PC-3 (cell line): ENCODE measurements at regions not wholly inside any gene's neighbourhood (a gene's known extent, or its start where the extent isn't known, plus 50 kb on each side); places are given as distances from the start of the nearest gene placed in this dataset.
A peak's percentile ranks its signal among the peaks of the same experiment; 100 is the strongest.

Experiments
- ATAC-seq: fragments of 200-7000 bp; cut with Tn5 transposase; 2 replicates; pipeline ENCODE4 v1.9.1; 2020; ENCODE audit warnings: mild to moderate bottlenecking, moderate library complexity
- BruUV-seq: library from RNA; stranded (reverse); fragments of 400-500 nt; replicated peaks from 2 replicates; lab custom pipeline; 2021; lab: Mats Ljungman, UMichigan
- CTCF ChIA-PET: fragments of 300-600 bp; sonication (Branson Sonifier 250); formaldehyde crosslinking; loops from one replicate; lab custom pipeline; 2022; ENCODE audit warnings: antibody characterized with exemption; lab: Charles Lee
- POLR2A ChIA-PET: fragments of 300-600 bp; sonication (Branson Sonifier 250); formaldehyde crosslinking; loops from one replicate; lab custom pipeline; 2022; ENCODE audit warnings: antibody characterized with exemption; ENCODE audit not compliant: unreplicated experiment; lab: Charles Lee
- DNase-seq: peaks from one replicate; pipeline ENCODE4 v3.0.0-alpha.2; 2015
- H2AFZ ChIP-seq: fragments of 300-600 bp; sonication (generic); 2 replicates; pipeline ENCODE4 v1.6.0; 2016; ENCODE audit warnings: antibody characterized with exemption, low read length
- H3F3A ChIP-seq: fragments of 300-600 bp; sonication (generic); one replicate; pipeline ENCODE4 v1.6.0; 2017; ENCODE audit warnings: antibody characterized with exemption, low read length, control low read depth, mild to moderate bottlenecking; ENCODE audit not compliant: unreplicated experiment
- H3K27ac ChIP-seq: fragments of 300-600 bp; sonication (generic); 2 replicates; pipeline ENCODE4 v1.5.1; 2016; ENCODE audit warnings: mild to moderate bottlenecking, low read length
- H3K27me3 ChIP-seq: fragments of 300-600 bp; sonication (generic); 2 replicates; pipeline ENCODE4 v1.6.1; 2016; ENCODE audit warnings: low read length, mixed read lengths
- H3K36me3 ChIP-seq: fragments of 300-600 bp; sonication (generic); 2 replicates; pipeline ENCODE4 v1.6.1; 2016; ENCODE audit warnings: low read depth, mixed run types, low read length, mixed read lengths
- H3K4me1 ChIP-seq: fragments of 300-600 bp; sonication (generic); 2 replicates; pipeline ENCODE4 v1.5.1; 2016; ENCODE audit warnings: low read length; ENCODE audit not compliant: insufficient read depth
- H3K4me2 ChIP-seq: fragments of 300-600 bp; sonication (generic); 2 replicates; pipeline ENCODE4 v1.6.0; 2016; ENCODE audit warnings: low read length
- H3K4me3 ChIP-seq: fragments of 300-600 bp; sonication (generic); 2 replicates; pipeline ENCODE4 v1.5.1; 2016; ENCODE audit warnings: mild to moderate bottlenecking, low read length, mixed read lengths
- H3K79me2 ChIP-seq: fragments of 300-600 bp; sonication (generic); 2 replicates; pipeline ENCODE4 v1.6.1; 2017; ENCODE audit warnings: low read length, mixed read lengths
- H3K9ac ChIP-seq: fragments of 300-600 bp; sonication (generic); 2 replicates; pipeline ENCODE4 v1.6.0; 2016; ENCODE audit warnings: mild to moderate bottlenecking, low read length
- H3K9me2 ChIP-seq: fragments of 300-600 bp; sonication (generic); replicated peaks from 2 replicates; pipeline ENCODE4 v1.6.1; 2016; ENCODE audit warnings: mixed run types, low read length, mixed read lengths
- H3K9me3 ChIP-seq: fragments of 300-600 bp; sonication (generic); 2 replicates; pipeline ENCODE4 v1.6.1; 2016; ENCODE audit warnings: low read length, mixed read lengths
- H4K20me1 ChIP-seq: fragments of 300-600 bp; sonication (generic); 2 replicates; pipeline ENCODE4 v1.6.1; 2016; ENCODE audit warnings: low read length, mixed read lengths
- EZH2 ChIP-seq: fragments of 300-600 bp; sonication (generic); IDR thresholded peaks from one replicate; pipeline ENCODE4 v1.6.1; 2017; ENCODE audit warnings: antibody characterized with exemption, mild to moderate bottlenecking, low read length; ENCODE audit not compliant: unreplicated experiment
- EZH2phosphoT487 ChIP-seq: fragments of 300-600 bp; sonication (generic); IDR thresholded peaks from 2 replicates; pipeline ENCODE4 v1.6.1; 2018; ENCODE audit warnings: mild to moderate bottlenecking, antibody characterized with exemption, low read length, borderline replicate concordance
- intact Hi-C: fragments of 100-400 bp; cut with micrococcal nuclease; formaldehyde crosslinking; loops from 2 replicates; pipeline ENCODE4 v1.9.0; 2023
- TF ChIP-seq, protein P1 (sequence below): fragments of 300-600 bp; sonication (generic); conservative IDR thresholded peaks from 2 replicates; pipeline ENCODE4 v1.5.1; 2017; ENCODE audit warnings: antibody characterized with exemption, low read depth, mild to moderate bottlenecking, low read length

DNA sequence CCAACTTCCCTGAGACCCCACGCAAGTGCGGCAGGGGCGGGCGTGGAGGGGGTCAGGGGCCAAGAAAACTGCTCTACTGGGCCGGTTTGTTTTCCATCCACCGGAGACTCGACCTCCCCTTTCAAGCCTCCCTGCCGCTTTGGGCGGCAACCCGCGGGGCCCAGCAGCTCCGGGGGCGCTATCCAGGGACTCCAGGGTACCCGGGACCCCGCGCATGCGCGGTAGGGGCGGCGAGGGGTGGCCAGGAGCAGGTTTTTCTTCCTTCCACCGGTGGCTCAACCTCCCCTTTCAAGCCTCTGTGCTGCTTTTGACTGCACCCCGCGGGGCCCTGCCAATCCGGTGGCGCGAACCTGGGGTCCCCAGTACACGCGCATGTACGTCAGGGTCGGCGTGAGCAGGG is 323.5 kb downstream of the ALG10 start:
- H3K36me3 ChIP-seq: no peaks in the 10 kb centered on the region
- POLR2A ChIA-PET: no interaction called here
- H3F3A ChIP-seq: no peaks in the 10 kb centered on the region
- no peaks in the 10 kb centered on the region for H3K79me2 ChIP-seq
- DNase-seq (peak; percentile 10), ATAC-seq (no peak)
- 0 out of 2 replicates have a peak, but pooled peaks cover 12% of the 10 kb centered on the region for H3K4me1 ChIP-seq
- no peaks in the 10 kb centered on the region for H4K20me1 ChIP-seq
- BruUV-seq: no TSS peak
- intact Hi-C loops: no loop called here
- peak overlapping the region; percentile 77 for H3K4me2 ChIP-seq
- H3K27ac ChIP-seq: no peak overlapping the region
- TF ChIP-seq, protein P1, sequence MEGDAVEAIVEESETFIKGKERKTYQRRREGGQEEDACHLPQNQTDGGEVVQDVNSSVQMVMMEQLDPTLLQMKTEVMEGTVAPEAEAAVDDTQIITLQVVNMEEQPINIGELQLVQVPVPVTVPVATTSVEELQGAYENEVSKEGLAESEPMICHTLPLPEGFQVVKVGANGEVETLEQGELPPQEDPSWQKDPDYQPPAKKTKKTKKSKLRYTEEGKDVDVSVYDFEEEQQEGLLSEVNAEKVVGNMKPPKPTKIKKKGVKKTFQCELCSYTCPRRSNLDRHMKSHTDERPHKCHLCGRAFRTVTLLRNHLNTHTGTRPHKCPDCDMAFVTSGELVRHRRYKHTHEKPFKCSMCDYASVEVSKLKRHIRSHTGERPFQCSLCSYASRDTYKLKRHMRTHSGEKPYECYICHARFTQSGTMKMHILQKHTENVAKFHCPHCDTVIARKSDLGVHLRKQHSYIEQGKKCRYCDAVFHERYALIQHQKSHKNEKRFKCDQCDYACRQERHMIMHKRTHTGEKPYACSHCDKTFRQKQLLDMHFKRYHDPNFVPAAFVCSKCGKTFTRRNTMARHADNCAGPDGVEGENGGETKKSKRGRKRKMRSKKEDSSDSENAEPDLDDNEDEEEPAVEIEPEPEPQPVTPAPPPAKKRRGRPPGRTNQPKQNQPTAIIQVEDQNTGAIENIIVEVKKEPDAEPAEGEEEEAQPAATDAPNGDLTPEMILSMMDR: no peak
- TF ChIP-seq EZH2phosphoT487 (no peak), EZH2 (no peak)
- H3K9me3 ChIP-seq: no peaks in the 10 kb centered on the region
- H3K4me3 ChIP-seq: peak overlapping the region; percentile 62
- peak overlapping the region; percentile 77; the same call in 1 of the 2 replicates for H2AFZ ChIP-seq
- CTCF ChIA-PET: no interaction called here
- peaks cover 22% of the 10 kb centered on the region for H3K27me3 ChIP-seq
- no peak overlapping the region for H3K9ac ChIP-seq
- no peaks in the 10 kb centered on the region for H3K9me2 ChIP-seq

DNA sequence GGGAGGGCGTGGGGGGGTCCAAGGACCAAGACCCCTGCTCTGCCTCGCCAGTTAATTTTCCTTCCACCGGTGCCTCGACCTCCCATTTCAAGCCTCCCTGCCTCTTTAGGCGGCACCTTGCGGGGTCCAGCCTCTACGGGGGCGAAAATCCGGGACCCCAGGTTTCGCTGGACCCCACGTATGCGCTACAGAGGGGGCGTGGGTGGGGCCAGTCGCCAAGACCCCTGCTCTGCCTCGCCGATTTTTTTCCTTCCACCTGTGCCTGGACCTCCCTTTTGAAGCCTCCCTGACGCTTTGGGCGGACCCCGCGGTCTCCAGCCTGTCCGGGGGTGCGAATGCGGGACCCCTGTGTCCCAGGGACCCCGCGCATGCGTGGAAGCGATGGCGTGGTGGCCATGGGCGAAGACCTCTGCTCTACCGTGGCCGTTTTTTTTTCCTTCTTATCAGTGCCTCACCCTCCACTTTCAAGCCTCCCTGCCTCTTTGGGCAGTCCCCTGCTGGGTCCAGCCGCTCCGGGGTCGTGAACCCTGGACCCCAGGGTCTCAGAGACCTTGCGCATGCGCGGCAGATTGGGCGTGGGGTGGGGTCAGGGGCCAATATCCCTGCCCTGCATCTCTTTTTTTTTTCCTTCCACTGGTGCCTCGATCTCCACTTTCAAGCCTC is 324.2 kb downstream of the ALG10 start:
- no peak for TF ChIP-seq EZH2phosphoT487
- no peak for TF ChIP-seq EZH2
- TF ChIP-seq, protein P1: no peak
- H3K27ac ChIP-seq: no peak overlapping the region
- H3K4me2 ChIP-seq: peak overlapping the region; percentile 77
- no peak for ATAC-seq
- no peaks in the 10 kb centered on the region for H4K20me1 ChIP-seq
- peak overlapping the region; percentile 62 for H3K4me3 ChIP-seq
- BruUV-seq: no TSS peak
- CTCF ChIA-PET: no interaction called here
- peak overlapping the region; percentile 9; the same call in 1 of the 2 replicates for H3K9ac ChIP-seq
- H3K27me3 ChIP-seq: peaks cover 15% of the 10 kb centered on the region
- no peaks in the 10 kb centered on the region for H3K79me2 ChIP-seq
- POLR2A ChIA-PET: no interaction called here
- DNase-seq: peak; percentile 2
- 0 out of 2 replicates have a peak, but pooled peaks cover 12% of the 10 kb centered on the region for H3K4me1 ChIP-seq
- H2AFZ ChIP-seq: peak overlapping the region; percentile 77
- no peaks in the 10 kb centered on the region for H3K36me3 ChIP-seq
- no peaks in the 10 kb centered on the region for H3K9me3 ChIP-seq
- no peaks in the 10 kb centered on the region for H3F3A ChIP-seq
- intact Hi-C loops: no loop called here
- H3K9me2 ChIP-seq: no peaks in the 10 kb centered on the region

DNA sequence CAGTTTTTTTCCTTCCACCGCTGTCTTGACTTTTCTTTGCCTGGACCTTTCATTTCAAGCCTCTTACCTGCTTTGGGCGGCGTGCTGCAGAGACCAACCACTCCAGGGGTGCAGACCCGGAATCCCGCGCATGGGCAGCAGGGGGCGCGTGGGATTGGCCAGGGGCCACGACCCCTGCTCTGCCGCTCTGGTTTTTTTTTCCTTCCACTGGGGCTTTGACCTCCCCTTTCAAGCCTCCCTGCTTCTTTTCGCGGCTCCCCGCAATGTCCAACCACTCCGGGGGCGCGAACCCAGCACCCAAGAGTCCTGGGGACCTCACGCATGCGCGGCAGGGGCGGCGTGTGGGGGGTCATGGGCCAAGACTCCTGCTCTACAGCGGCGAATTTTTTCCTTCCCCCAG is 325.1 kb downstream of the ALG10 start:
- H3K4me2 ChIP-seq: peak overlapping the region; percentile 77
- H4K20me1 ChIP-seq: no peaks in the 10 kb centered on the region
- H3K9me3 ChIP-seq: no peaks in the 10 kb centered on the region
- H3K4me3 ChIP-seq: peak overlapping the region; percentile 62
- H3K9me2 ChIP-seq: no peaks in the 10 kb centered on the region
- no peak overlapping the region; the same call in 1 of the 2 replicates for H3K9ac ChIP-seq
- 0 out of 2 replicates have a peak, but pooled peaks cover 12% of the 10 kb centered on the region for H3K4me1 ChIP-seq
- no peaks in the 10 kb centered on the region for H3K36me3 ChIP-seq
- H3K27me3 ChIP-seq: peaks cover 6% of the 10 kb centered on the region
- no TSS peak for BruUV-seq
- POLR2A ChIA-PET: no interaction called here
- peak; percentile 59 for DNase-seq
- TF ChIP-seq EZH2 (no peak), EZH2phosphoT487 (no peak)
- TF ChIP-seq, protein P1: peak; percentile 73
- no peaks in the 10 kb centered on the region for H3F3A ChIP-seq
- CTCF ChIA-PET: no interaction called here
- peak; percentile 66 for ATAC-seq
- no peaks in the 10 kb centered on the region for H3K79me2 ChIP-seq
- H2AFZ ChIP-seq: peak overlapping the region; percentile 77
- no peak overlapping the region for H3K27ac ChIP-seq
- intact Hi-C loops: no loop called here
